HEK293T (cell line): ENCODE measurements at regions not wholly inside any gene's neighbourhood (a gene's known extent, or its start where the extent isn't known, plus 50 kb on each side); places are given as distances from the start of the nearest gene placed in this dataset.

Source experiments
- FOXA1 ChIP-seq: fragments of 450-650 bp; IDR thresholded peaks from 2 replicates; pipeline ENCODE4 v1.6.1; 2016; ENCODE audit warnings: mild to moderate bottlenecking
- SUZ12 ChIP-seq: fragments of 450-650 bp; IDR thresholded peaks from 2 replicates; pipeline ENCODE4 v1.6.1; 2016; ENCODE audit warnings: mild to moderate bottlenecking

DNA sequence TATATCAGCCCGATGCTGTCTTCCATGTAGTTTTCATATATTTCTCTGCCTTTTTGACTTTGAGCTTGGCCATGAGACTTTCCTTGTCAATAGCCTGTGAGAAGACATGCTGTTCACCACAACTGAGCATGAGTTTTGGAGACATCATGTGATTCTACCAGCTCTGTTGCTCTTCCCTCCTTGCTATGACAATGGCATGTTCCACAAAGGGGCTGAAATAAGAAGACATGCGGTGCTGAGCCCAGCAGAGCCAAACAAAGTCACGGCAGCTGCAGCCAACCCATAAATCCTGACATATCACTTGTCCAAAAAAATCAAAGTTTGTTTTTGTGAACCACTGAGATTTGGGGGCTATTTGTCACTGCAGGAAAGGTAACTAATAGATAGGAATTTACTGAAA lies 343.4 kb upstream of the KITLG start:
- no peak for TF ChIP-seq FOXA1
- no peak for TF ChIP-seq SUZ12
